Subcutaneous abdominal adipose tissue (tissue), 5 donors: ENCODE measurements at regions not wholly inside any gene's neighbourhood (a gene's known extent, or its start where the extent isn't known, plus 50 kb on each side); places are given as distances from the start of the nearest gene placed in this dataset.
"Not testable (repeated sequence)": the region's sequence is repeated elsewhere in the genome, so short reads cannot be mapped to it uniquely, and the experiment has no call there.

Experiments
- H3K27ac ChIP-seq: one replicate; pipeline ENCODE4 v1.7.0; 2013; ENCODE audit warnings: low read depth, mild to moderate bottlenecking, inconsistent platforms, low read length, moderate library complexity
- H3K27me3 ChIP-seq, 5 donors: one replicate each; pipeline ENCODE4 v1.7.0; 2013; ENCODE audit warnings: low read length in 5 of 5, inconsistent platforms in 1 of 5; ENCODE audit not compliant: control insufficient read depth in 5 of 5, insufficient read depth in 4 of 5
- H3K36me3 ChIP-seq, 5 donors: one replicate each; pipeline ENCODE4 v1.7.0; 2013; ENCODE audit warnings: low read length in 5 of 5; ENCODE audit not compliant: control insufficient read depth in 5 of 5, insufficient read depth in 5 of 5
- H3K4me1 ChIP-seq, 5 donors: one replicate each; pipeline ENCODE4 v1.7.0; 2013; ENCODE audit warnings: low read length in 5 of 5, mild to moderate bottlenecking in 3 of 5, moderate library complexity in 1 of 5; ENCODE audit not compliant: control insufficient read depth in 5 of 5, insufficient read depth in 5 of 5
- H3K4me3 ChIP-seq, 5 donors: one replicate each; pipeline ENCODE4 v1.7.0; 2013; ENCODE audit warnings: low read length in 5 of 5, low read depth in 1 of 5
- H3K9ac ChIP-seq, 5 donors: one replicate each; pipeline ENCODE4 v1.7.0; 2013; ENCODE audit warnings: low read length in 5 of 5, mild to moderate bottlenecking in 4 of 5, moderate library complexity in 3 of 5
- H3K9me3 ChIP-seq, 5 donors: one replicate each; pipeline ENCODE4 v1.7.0; 2013; ENCODE audit warnings: low read length in 5 of 5; ENCODE audit not compliant: control insufficient read depth in 5 of 5
- donor health status: healthy.
- donor health status: healthy.
- donor health status: healthy.
- donor health status: healthy.
- donor health status: healthy.

- H3K27ac ChIP-seq, H3K9ac ChIP-seq, H3K4me1 ChIP-seq, H3K27me3 ChIP-seq, H3K9me3 ChIP-seq, H3K4me3 ChIP-seq, H3K36me3 ChIP-seq: not testable (repeated sequence)
Measured at GRCh38 chr10:43920236-43920758, 271.6 kb upstream of the ZNF32 start.

DNA sequence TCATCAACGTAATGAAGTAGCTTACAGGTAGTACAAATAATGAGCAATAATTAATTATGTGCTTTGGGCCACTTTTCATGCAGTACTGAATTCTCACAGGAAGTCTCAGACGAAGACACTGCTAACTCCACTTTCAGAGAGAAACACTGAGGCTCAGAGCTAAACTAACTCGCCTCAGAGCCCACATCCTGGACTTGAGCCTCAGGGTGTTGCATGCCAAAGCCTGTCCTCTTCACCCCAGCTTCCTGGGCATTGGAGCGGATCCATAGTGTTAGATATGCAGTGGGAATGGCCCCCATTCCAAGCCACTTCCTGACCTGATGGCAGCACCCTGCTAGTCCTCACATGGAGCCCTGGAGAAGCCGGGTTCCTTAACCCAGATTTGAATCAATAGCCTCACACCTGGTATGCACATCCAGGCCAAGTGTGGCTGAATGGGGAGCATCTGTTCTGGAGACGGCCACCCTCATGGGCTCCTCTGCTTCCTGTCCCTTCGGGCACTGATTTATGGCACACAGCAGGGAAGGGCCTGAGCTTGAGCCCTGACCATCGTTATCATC, 265.1 kb upstream of the ZNF32 start:
- Histone ChIP-seq H3K4me3 (no peak overlapping the region), H3K9me3 (no peaks in the 10 kb centered on the region), H3K27me3 (no peaks in the 10 kb centered on the region), H3K4me1 (peaks cover 4 to 25% (median 16%) of the 10 kb centered on the region in 5 donors), H3K9ac (no peak overlapping the region), H3K27ac (no peak overlapping the region), H3K36me3 (no peaks in the 10 kb centered on the region)

GRCh38 chr10:43912469-43912868, 263.8 kb upstream of the ZNF32 start:
- Histone ChIP-seq H3K4me1 (peaks cover 4 to 25% (median 16%) of the 10 kb centered on the region in 5 donors), H3K27me3 (no peaks in the 10 kb centered on the region), H3K9me3 (no peaks in the 10 kb centered on the region), H3K9ac (no peak overlapping the region), H3K36me3 (no peaks in the 10 kb centered on the region), H3K27ac (no peak overlapping the region), H3K4me3 (no peak overlapping the region)

GRCh38 chr10:43906490-43906889, 257.8 kb upstream of the ZNF32 start:
- Histone ChIP-seq H3K4me1 (peaks cover 5 to 46% (median 40%) of the 10 kb centered on the region in 5 donors), H3K27ac (peak overlapping the region; percentile 59), H3K36me3 (no peaks in the 10 kb centered on the region), H3K9ac (no peak overlapping the region), H3K9me3 (no peaks in the 10 kb centered on the region), H3K4me3 (peak overlapping the region in 1 of 5 donors; percentile 10), H3K27me3 (no peaks in the 10 kb centered on the region)

GRCh38 chr10:43905512-43906236, 257.0 kb upstream of the ZNF32 start:
- H3K4me1 ChIP-seq, result peaks cover 5 to 38% (median 35%) of the 10 kb centered on the region in 5 donors
- no peaks in the 10 kb centered on the region for H3K36me3 ChIP-seq
- H3K9me3 ChIP-seq, result no peaks in the 10 kb centered on the region
- H3K27me3 ChIP-seq, result no peaks in the 10 kb centered on the region
- H3K27ac ChIP-seq, result peak overlapping the region; percentile 59
- peak overlapping the region in 1 of 5 donors; percentile 37 for H3K9ac ChIP-seq
- peak overlapping the region in 2 of 5 donors; percentile 5 to 12 for H3K4me3 ChIP-seq

DNA sequence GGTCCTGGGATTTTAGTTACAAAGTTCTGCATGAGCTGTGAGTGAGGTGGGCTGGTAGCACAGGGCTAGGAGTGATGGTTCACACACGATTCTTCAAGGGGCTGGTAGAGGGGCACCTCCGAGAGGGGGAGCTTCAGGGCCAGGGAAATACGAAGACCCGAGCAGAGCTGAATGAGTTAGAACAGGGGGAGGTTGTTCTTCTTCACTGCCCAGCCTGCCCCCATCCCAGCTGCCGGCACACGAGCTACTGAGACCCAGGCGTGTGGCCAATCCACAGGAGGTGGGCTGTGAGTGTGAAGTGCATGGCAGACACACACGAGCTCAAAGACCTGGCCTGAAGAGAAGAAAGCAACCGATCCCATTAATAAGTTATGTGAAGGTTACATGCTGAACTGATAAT, 256.2 kb upstream of the ZNF32 start:
- H3K9me3 ChIP-seq, result no peaks in the 10 kb centered on the region
- H3K27me3 ChIP-seq, result no peaks in the 10 kb centered on the region
- no peak overlapping the region for H3K9ac ChIP-seq
- no peak overlapping the region for H3K27ac ChIP-seq
- no peak overlapping the region for H3K4me3 ChIP-seq
- H3K4me1 ChIP-seq, result peaks cover 3 to 34% (median 27%) of the 10 kb centered on the region in 5 donors
- no peaks in the 10 kb centered on the region for H3K36me3 ChIP-seq

GRCh38 chr10:43904301-43904700, 255.6 kb upstream of the ZNF32 start:
- H3K27ac ChIP-seq, result no peak overlapping the region
- H3K4me1 ChIP-seq, result peaks cover 7 to 37% (median 31%) of the 10 kb centered on the region in 5 donors
- no peak overlapping the region for H3K9ac ChIP-seq
- H3K27me3 ChIP-seq, result no peaks in the 10 kb centered on the region
- H3K4me3 ChIP-seq, result no peak overlapping the region
- no peaks in the 10 kb centered on the region for H3K36me3 ChIP-seq
- no peaks in the 10 kb centered on the region for H3K9me3 ChIP-seq

DNA sequence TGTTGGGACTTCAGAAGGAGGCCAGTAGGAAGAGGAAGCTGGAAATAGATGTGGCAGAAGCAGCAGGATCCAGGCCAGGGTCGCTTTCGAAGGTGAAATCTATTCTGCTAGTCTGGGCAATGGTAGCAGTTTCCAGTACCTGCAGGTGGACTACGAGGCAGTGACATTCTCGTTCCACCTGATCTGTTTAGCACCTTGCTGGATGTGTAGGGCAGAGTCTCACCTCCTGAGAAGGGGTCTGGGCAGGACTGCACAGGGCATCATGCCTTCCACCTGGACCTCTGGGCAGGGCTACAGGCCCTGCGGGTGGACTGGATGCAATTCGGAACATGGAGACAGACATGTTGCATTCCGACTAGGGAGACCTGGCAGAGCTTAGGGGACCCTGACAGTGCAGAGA, 254.8 kb upstream of the ZNF32 start:
- no peak overlapping the region for H3K9ac ChIP-seq
- no peak overlapping the region for H3K4me3 ChIP-seq
- H3K9me3 ChIP-seq, result no peaks in the 10 kb centered on the region
- peaks cover 9 to 45% (median 40%) of the 10 kb centered on the region in 5 donors for H3K4me1 ChIP-seq
- H3K27ac ChIP-seq, result no peak overlapping the region
- H3K27me3 ChIP-seq, result no peaks in the 10 kb centered on the region
- no peaks in the 10 kb centered on the region for H3K36me3 ChIP-seq

DNA sequence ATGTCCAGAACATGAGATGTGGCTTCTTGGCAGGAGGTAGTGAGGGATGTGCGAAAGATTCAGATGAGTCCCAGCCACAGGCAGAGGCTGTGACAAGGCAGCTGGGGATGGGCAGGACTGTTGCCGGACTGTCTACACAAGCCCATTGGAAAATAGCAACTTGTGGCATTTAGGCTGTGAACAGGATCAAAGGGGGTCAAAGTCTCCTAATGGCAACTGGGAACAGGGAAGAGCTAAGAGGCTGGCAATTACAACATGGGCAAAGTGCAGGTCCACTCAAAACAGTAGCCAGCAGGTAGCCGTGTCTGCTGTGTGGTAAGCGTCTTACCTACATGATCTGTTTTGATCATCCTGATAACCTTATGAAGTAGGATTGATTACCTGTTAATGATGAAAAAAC, 254.2 kb upstream of the ZNF32 start:
- Histone ChIP-seq H3K4me1 (peaks cover 9 to 49% (median 44%) of the 10 kb centered on the region in 5 donors), H3K27me3 (no peaks in the 10 kb centered on the region), H3K9me3 (no peaks in the 10 kb centered on the region), H3K4me3 (no peak overlapping the region), H3K36me3 (no peaks in the 10 kb centered on the region), H3K27ac (no peak overlapping the region), H3K9ac (no peak overlapping the region)

- Histone ChIP-seq H3K4me1 (peaks cover 9 to 49% (median 43%) of the 10 kb centered on the region in 5 donors), H3K27ac (no peak overlapping the region), H3K9ac (no peak overlapping the region), H3K36me3 (no peaks in the 10 kb centered on the region), H3K4me3 (no peak overlapping the region), H3K27me3 (no peaks in the 10 kb centered on the region), H3K9me3 (no peaks in the 10 kb centered on the region)
Measured at GRCh38 chr10:43901744-43902504, 253.2 kb upstream of the ZNF32 start.
